Astrocyte (in vitro differentiated cells and primary cell): ENCODE measurements at regions not wholly inside any gene's neighbourhood (a gene's known extent, or its start where the extent isn't known, plus 50 kb on each side); places are given as distances from the start of the nearest gene placed in this dataset.

Experiments
- CTCF ChIP-seq: IDR thresholded peaks from 2 replicates; pipeline ENCODE4 v1.5.1; 2011; ENCODE audit warnings: low read depth, mild to moderate bottlenecking, inconsistent platforms, low read length, moderate library complexity; ENCODE audit not compliant: insufficient read depth
- EZH2 ChIP-seq: IDR thresholded peaks from 2 replicates; pipeline ENCODE4 v1.6.1; 2012; ENCODE audit warnings: mild to moderate bottlenecking, low read length, inconsistent platforms; ENCODE audit not compliant: insufficient read depth

GRCh38 chr1:217948741-217949140, 317.6 kb downstream of the SPATA17 start:
- no peak for TF ChIP-seq CTCF
- TF ChIP-seq EZH2, result no peak
